ENCODE measurements at regions not wholly inside any gene's neighbourhood (a gene's known extent, or its start where the extent isn't known, plus 50 kb on each side); places are given as distances from the start of the nearest gene placed in this dataset.

DNA sequence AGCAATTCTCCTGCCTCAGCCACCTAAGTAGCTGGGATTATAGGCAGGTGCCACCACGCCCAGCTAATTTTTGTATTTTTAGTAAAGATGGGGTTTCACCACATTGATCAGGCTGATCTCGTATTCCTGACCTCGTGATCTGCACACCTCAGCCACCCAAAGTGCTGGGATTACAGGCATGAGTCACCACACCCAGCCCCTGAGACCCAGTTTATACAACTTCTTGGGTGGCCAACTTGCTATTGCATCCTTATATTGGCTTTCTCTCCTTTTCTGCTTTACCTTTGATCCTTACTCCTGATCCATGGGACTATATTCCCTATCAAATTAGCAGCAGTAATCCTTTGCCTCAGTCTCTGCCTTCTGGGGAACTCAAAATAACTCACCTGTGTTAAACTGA is 659.1 kb downstream of the PRELID2 start:
- no peak for DNase-seq (ENCODE audit: low read depth)
- no peaks in the 10 kb centered on the region for H3K27me3 ChIP-seq (ENCODE audit: control insufficient read depth, insufficient read depth, low read length)
- no peak overlapping the region for H3K4me3 ChIP-seq (ENCODE audit: low read depth, low read length)
- POLR2A ChIA-PET = no interaction called here
- CTCF ChIA-PET = no interaction called here
- H3K36me3 ChIP-seq (ENCODE audit: control insufficient read depth, insufficient read depth, low read length) = no peaks in the 10 kb centered on the region
- TF ChIP-seq, protein P1, sequence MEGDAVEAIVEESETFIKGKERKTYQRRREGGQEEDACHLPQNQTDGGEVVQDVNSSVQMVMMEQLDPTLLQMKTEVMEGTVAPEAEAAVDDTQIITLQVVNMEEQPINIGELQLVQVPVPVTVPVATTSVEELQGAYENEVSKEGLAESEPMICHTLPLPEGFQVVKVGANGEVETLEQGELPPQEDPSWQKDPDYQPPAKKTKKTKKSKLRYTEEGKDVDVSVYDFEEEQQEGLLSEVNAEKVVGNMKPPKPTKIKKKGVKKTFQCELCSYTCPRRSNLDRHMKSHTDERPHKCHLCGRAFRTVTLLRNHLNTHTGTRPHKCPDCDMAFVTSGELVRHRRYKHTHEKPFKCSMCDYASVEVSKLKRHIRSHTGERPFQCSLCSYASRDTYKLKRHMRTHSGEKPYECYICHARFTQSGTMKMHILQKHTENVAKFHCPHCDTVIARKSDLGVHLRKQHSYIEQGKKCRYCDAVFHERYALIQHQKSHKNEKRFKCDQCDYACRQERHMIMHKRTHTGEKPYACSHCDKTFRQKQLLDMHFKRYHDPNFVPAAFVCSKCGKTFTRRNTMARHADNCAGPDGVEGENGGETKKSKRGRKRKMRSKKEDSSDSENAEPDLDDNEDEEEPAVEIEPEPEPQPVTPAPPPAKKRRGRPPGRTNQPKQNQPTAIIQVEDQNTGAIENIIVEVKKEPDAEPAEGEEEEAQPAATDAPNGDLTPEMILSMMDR (IDR thresholded peaks at IDR 0.05; ENCODE audit: insufficient read depth, low read depth, low read length) = no peak

DNA sequence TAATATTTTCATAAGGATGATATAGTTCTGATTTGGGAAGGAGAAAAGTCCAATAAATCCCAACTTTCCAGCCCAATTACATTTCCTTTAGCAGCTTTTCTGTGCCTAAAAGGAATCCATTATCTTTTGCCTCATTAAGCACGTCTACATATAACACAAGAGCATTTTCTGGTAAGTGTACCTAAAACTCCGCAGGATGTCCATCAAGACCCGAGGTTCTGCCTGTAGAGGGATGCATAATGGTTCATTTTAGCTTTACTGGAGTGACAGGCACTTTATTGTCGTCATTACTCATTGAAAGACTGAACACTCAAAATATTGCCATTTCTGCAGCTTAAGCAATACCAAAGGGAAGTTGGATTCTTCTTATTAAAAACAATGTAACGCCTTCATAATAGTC is 669.0 kb downstream of the PRELID2 start:
- no peaks in the 10 kb centered on the region for H3K27me3 ChIP-seq (ENCODE audit: control insufficient read depth, insufficient read depth, low read length)
- TF ChIP-seq, protein P1 (IDR thresholded peaks at IDR 0.05; ENCODE audit: insufficient read depth, low read depth, low read length) = no peak
- CTCF ChIA-PET = no interaction called here
- H3K4me3 ChIP-seq (ENCODE audit: low read depth, low read length) = no peak overlapping the region
- POLR2A ChIA-PET = no interaction called here
- DNase-seq (ENCODE audit: low read depth) = no peak
- H3K36me3 ChIP-seq (ENCODE audit: control insufficient read depth, insufficient read depth, low read length) = no peaks in the 10 kb centered on the region

DNA sequence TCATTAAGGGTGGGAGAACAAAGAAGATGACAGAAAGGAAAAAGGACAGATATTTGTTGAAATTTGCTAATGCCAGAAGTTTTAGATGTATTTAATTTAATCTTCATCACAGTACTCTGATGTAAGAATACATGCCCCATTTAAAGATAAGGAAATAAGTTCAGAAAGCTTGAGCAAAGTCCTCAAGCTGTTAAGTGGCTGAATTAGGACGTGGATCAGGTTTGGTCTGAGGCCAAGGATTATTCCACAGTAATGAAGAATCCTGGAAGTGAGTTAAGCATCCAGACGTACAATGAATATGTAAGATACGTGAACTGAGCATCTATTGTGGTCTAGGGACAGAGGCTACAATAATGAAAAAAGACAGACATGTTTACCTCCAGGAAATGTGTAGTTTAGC is 671.3 kb downstream of the PRELID2 start:
- ChIA-PET CTCF (no interaction called here), POLR2A (no interaction called here)
- DNase-seq (ENCODE audit: low read depth) = no peak

DNA sequence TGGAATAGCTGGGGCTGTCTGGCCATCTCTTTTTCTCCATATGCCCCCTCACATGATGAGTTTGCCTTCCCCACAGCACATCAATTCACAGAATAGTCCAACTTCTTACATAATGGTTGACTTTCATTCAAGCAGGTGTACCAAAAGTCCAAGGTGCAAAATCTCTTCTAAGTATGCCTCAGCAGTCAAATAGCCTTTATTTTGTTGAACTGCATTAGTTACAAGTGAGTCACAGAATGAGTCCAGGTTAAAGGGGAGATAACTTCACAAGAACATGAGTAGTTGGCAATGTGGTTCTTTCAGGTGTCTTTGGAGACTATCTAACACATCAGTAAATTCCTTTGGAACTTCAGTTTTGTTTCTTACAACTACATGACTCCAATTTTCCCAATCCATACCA is 672.5 kb downstream of the PRELID2 start:
- ChIA-PET POLR2A (no interaction called here), CTCF (no interaction called here)
- TF ChIP-seq, protein P1 (IDR thresholded peaks at IDR 0.05; ENCODE audit: insufficient read depth, low read depth, low read length) = no peak
- no peak for DNase-seq (ENCODE audit: low read depth)
- Histone ChIP-seq H3K4me3 (ENCODE audit: low read depth, low read length) (no peak overlapping the region), H3K36me3 (ENCODE audit: control insufficient read depth, insufficient read depth, low read length) (no peaks in the 10 kb centered on the region), H3K27me3 (ENCODE audit: control insufficient read depth, insufficient read depth, low read length) (no peaks in the 10 kb centered on the region)

More for the DNA sequence above, 671.3 kb downstream of the PRELID2 start:
- Histone ChIP-seq H3K27me3 (ENCODE audit: control insufficient read depth, insufficient read depth, low read length) (no peaks in the 10 kb centered on the region), H3K36me3 (ENCODE audit: control insufficient read depth, insufficient read depth, low read length) (no peaks in the 10 kb centered on the region), H3K4me3 (ENCODE audit: low read depth, low read length) (no peak overlapping the region)
- TF ChIP-seq, protein P1 (IDR thresholded peaks at IDR 0.05; ENCODE audit: insufficient read depth, low read depth, low read length) = no peak

DNA sequence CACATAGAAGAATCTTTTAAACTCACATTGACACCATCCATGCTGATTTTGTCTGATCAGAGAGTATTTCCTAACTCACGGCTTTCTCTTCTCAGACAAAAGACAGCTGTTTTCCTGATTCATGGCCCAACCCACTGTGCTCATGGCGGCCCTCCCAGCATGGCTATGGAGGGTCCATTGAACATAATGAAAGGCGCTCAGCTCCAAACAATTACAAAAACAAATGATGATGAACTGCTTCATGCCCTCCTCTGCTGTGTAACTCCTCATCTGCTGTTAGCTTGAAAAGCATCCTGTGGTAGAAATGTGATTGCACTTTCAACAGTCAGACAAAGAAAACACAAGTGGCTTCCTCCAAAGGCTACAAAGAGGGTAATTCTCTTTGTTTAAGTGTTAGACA is 673.8 kb downstream of the PRELID2 start:
- DNase-seq (ENCODE audit: low read depth) = no peak
- ChIA-PET CTCF (no interaction called here), POLR2A (interaction anchor here (0.6 kb wide), 1 partner anchor 308 kb away, joined by 4 read pairs; no protein-coding TSS in a partner anchor)
- TF ChIP-seq, protein P1 (IDR thresholded peaks at IDR 0.05; ENCODE audit: insufficient read depth, low read depth, low read length) = no peak
- Histone ChIP-seq H3K4me3 (ENCODE audit: low read depth, low read length) (no peak overlapping the region), H3K36me3 (ENCODE audit: control insufficient read depth, insufficient read depth, low read length) (no peaks in the 10 kb centered on the region), H3K27me3 (ENCODE audit: control insufficient read depth, insufficient read depth, low read length) (no peaks in the 10 kb centered on the region)
